MM.1S (cell line): ENCODE measurements at regions not wholly inside any gene's neighbourhood (a gene's known extent, or its start where the extent isn't known, plus 50 kb on each side); places are given as distances from the start of the nearest gene placed in this dataset.

Source experiments
- CTCF ChIP-seq: fragments of 300-600 bp; sonication (generic); IDR thresholded peaks from 2 replicates; pipeline ENCODE4 v1.5.1; 2016; ENCODE audit warnings: antibody characterized with exemption, low read length, mixed read lengths
- EZH2 ChIP-seq: fragments of 300-600 bp; sonication (generic); optimal IDR thresholded peaks from 2 replicates; pipeline ENCODE3; 2017; ENCODE audit warnings: low read depth, mild to moderate bottlenecking, antibody characterized with exemption, low read length, mixed read lengths
- EZH2phosphoT487 ChIP-seq: fragments of 300-600 bp; sonication (generic); IDR thresholded peaks from 2 replicates; pipeline ENCODE4 v1.6.1; 2018; ENCODE audit warnings: antibody characterized with exemption, low read length

- TF ChIP-seq CTCF (no peak), EZH2 (no peak), EZH2phosphoT487 (no peak)
Observed at GRCh38 chr16:51382940-51383339, 231.9 kb upstream of the SALL1 start.
